ENCODE measurements at regions not wholly inside any gene's neighbourhood (a gene's known extent, or its start where the extent isn't known, plus 50 kb on each side); places are given as distances from the start of the nearest gene placed in this dataset.

DNA sequence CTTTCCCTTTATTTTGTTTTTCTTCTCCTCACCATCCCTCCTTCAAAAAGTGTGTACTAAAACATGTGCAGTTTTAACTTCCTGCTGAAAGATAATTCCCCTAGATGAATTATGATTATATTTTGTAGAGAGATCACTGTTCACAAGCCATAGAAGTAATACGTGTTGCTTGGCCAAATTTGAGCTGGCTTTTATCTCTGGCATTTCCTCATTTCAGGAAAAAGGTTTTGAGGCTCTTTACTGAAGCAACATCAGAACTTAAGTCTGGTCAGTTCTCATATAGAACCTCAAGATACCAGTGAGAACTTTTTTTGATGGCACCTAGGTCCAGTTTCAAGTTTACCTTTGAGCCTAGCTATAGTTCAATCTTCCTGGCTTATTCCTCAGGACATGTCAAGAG lies 463.3 kb downstream of the INHBA start:
- TF ChIP-seq CTCF (conservative IDR thresholded peaks at IDR 0.05), result no peak
- Histone ChIP-seq H4K91ac (ENCODE audit: insufficient read length, low read depth, low read length) (no peak overlapping the region), H3K56ac (ENCODE audit: insufficient read length, low read depth, low read length) (no peak overlapping the region), H3K79me2 (ENCODE audit: insufficient read depth, low read length) (no peaks in the 10 kb centered on the region), H3K18ac (ENCODE audit: insufficient read length, low read depth, low read length) (no peak overlapping the region), H3K4me1 (ENCODE audit: insufficient read depth, low read length) (no peaks in the 10 kb centered on the region), H2BK12ac (ENCODE audit: insufficient read length, low read depth, low read length) (no peak overlapping the region), H2BK5ac (ENCODE audit: insufficient read length, low read length) (no peak overlapping the region), H4K20me1 (ENCODE audit: control insufficient read depth, insufficient read depth, insufficient read length) (no peaks in the 10 kb centered on the region), H2BK20ac (ENCODE audit: low read depth, low read length, poor library complexity, severe bottlenecking) (no peak overlapping the region), H3K4me2 (ENCODE audit: insufficient read depth, insufficient read length, low read length) (no peak overlapping the region), H3K27me3 (ENCODE audit: insufficient read depth, low read length) (no peaks in the 10 kb centered on the region), H3K14ac (ENCODE audit: insufficient read depth, low read length) (no peak overlapping the region), H4K8ac (replicated peaks; ENCODE audit: insufficient read length, low read depth, low read length) (no peak overlapping the region), H2AFZ (ENCODE audit: low read length) (no peak overlapping the region), H2BK15ac (ENCODE audit: low read depth, low read length) (no peak overlapping the region), H3K79me1 (ENCODE audit: insufficient read depth, low read depth, low read length, poor library complexity, severe bottlenecking) (no peaks in the 10 kb centered on the region), H3T11ph (ENCODE audit: low read length) (no peak overlapping the region), H3K23ac (ENCODE audit: insufficient read length, low read depth, low read length) (no peak overlapping the region), H3K23me2 (ENCODE audit: insufficient read length, low read depth, low read length, poor library complexity, severe bottlenecking) (no peaks in the 10 kb centered on the region), H4K5ac (ENCODE audit: insufficient read length, low read depth, low read length) (no peak overlapping the region), H2BK120ac (ENCODE audit: low read depth, low read length, poor library complexity, severe bottlenecking) (no peak overlapping the region), H3K4ac (ENCODE audit: low read depth, low read length) (no peak overlapping the region), H3K27ac (ENCODE audit: insufficient read length, low read depth, low read length) (no peak overlapping the region), H3K9ac (ENCODE audit: extremely low read depth, insufficient read length, low read length) (no peak overlapping the region), H3K9me3 (ENCODE audit: control insufficient read depth, low read depth, low read length) (no peaks in the 10 kb centered on the region), H2AK5ac (ENCODE audit: insufficient read length, low read length) (no peak overlapping the region)
- no peaks in the 10 kb centered on the region for H3K27me3 Mint-ChIP-seq (ENCODE audit: low read depth)
- no peaks in the 10 kb centered on the region for H3K36me3 Mint-ChIP-seq (ENCODE audit: insufficient read depth in 1 of 3, low read depth in 3 of 3)
- H3K27ac Mint-ChIP-seq, result no peak overlapping the region
- no CpG with 5 or more reads among the region's 1 CpG for WGBS (ENCODE audit: extremely low coverage, insufficient read length, low lambda C conversion rate)
- H3K9me3 Mint-ChIP-seq, result no peaks in the 10 kb centered on the region
- no peak overlapping the region for H3K4me3 Mint-ChIP-seq
- peaks cover 2% of the 10 kb centered on the region in 2 experiments for H3K4me1 Mint-ChIP-seq
- no peak for DNase-seq

Data from H9 (cell line).